Activated CD8-positive, alpha-beta memory T cell treated with anti-CD3 and anti-CD28 coated beads, Interleukin-2, amount 50 U/mL, for 4 hours (primary cell): ENCODE measurements at regions not wholly inside any gene's neighbourhood (a gene's known extent, or its start where the extent isn't known, plus 50 kb on each side); places are given as distances from the start of the nearest gene placed in this dataset.
"Not testable (repeated sequence)": the region's sequence is repeated elsewhere in the genome, so short reads cannot be mapped to it uniquely, and the experiment has no call there.

Experiments used
- DNase-seq: peaks from one replicate; pipeline ENCODE4 v3.0.0-alpha.2; 2020

- no peak for DNase-seq
Measured at GRCh38 chr10:35881320-35881719, 239.2 kb upstream of the FZD8 start.

- no peak for DNase-seq
Measured at GRCh38 chr10:35876248-35876647, 234.2 kb upstream of the FZD8 start.

DNA sequence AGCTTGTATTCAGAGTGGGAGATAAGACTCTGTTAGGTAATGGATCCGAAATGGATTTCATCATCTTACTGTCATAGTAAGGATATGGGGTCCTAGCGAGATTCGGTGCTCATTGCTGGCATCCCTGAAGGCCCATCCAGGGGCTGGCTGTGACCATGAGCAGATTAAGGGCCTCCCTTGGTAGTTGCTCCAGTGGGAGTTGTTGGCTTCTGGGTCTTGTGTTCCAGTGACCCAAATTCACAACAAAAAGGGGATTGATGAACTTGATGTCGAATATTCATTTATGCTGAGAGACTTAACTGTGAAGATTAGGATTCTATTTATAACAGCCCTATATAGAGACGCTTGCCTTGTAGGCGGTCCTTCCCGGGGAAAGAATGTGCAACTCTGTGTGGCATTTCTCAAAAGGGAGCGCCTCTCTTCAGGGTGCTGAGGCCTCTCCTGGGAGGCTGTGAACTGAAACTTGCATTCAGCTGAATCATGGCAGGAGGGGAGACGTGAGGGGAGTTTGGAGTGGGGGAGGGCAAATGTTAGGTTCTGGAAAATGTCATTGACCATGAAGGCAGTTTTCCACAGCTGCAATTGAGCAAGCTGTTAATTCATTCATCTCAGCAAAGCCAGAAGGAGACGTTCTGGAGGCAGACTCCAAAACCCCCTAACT, 233.1 kb upstream of the FZD8 start:
- DNase-seq: no peak

- no peak for DNase-seq
Measured at GRCh38 chr10:35874311-35875015, 232.4 kb upstream of the FZD8 start.

DNA sequence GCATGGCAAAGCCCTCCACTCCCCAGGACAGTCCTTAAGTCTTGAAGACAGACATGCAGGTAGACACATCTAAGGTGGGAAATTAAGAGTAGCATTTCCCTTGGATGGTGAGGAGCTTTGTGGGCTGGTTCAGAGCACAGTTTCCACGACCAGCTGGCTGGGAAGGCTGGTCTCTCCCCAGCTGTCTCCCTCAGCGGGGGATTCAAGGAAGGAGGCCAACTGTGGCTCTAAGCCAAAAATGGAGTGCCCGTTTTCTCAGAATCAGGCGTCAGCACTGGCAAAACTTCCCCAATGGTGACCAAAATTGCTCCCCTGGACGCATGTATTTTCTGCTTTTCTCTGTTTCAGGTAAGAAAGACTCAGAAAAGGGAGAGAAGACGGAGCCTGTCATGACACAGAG, 230.6 kb upstream of the FZD8 start:
- no peak for DNase-seq

- no peak for DNase-seq
Measured at GRCh38 chr10:35870665-35871310, 228.7 kb upstream of the FZD8 start.

DNA sequence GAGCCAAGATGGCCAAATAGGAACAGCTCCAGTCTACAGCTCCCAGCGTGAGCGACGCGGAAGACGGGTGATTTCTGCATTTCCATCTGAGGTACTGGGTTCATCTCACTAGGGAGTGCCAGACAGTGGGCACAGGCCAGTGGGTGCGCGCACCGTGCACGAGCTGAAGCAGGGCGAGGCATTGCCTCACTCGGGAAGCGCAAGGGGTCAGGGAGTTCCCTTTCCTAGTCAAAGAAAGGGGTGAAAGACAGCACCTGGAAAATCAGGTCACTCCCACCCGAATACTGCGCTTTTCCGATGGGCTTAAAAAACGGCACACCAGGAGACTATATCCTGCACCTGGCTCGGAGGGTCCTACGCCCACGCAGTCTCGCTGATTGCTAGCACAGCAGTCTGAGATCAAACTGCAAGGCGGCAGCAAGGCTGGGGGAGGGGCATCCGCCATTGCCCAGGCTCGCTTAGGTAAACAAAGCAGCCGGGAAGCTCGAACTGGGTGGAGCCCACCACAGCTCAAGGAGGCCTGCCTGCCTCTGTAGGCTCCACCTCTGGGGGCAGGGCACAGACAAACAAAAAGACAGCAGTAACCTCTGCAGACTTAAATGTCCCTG, 216.7 kb upstream of the FZD8 start:
- not testable (repeated sequence) for DNase-seq

- DNase-seq: no peak
Measured at GRCh38 chr10:35857860-35858259, 215.8 kb upstream of the FZD8 start.

DNA sequence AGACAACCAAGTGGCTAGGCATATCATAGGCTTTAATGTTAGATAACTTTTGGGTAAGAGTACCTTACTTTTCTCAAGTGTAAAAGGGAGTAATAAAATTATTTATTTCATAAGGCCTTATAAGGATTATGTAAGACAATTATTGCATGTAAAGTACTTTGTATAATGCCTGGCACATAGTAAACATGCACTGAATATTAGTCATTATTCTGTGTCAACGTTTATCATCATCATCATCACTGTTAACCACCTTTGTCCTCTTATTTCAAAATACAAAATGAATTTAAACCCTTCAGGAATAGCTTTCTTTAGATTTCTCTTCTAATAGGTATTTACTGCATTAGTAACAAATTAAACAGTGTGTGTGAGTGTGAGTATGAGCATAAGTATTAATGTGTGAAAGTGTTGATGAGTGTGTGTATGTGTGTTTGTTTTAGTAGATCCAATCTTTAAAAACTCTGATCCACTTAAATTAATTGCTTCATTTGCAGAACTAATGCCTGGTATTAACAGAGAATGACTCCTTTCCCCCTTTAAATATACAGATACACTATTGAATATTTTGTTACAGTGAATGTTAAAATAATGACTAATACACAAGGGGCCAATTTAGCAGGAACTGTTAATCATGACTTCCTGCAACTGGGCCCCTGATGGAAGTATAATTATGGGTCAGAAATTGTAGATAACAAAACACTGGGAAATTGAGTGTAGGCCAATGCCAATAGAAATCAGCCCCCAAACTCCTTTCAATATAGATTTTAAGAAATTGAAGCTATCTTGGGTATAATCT, 213.3 kb upstream of the FZD8 start:
- no peak for DNase-seq

- no peak for DNase-seq
Measured at GRCh38 chr10:35854661-35855060, 212.6 kb upstream of the FZD8 start.

DNA sequence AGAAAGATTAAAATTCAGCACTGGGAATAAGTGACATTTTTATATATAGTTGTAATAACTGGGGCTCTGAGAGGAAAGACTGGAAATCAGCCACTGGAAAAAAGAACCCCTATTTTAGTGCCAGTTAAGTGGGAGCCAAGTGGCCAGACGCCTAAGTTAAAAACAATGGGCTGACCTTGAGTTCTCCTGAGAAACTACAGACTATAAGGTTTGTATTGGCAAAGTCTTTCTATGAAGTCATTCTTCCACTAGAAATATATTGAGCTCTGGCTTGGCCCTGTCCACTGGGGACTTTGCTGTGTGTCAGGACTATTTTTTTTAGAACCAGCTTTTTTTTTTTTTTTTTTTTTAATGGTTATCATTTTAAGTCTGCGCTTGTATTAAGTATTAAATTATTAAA, 210.6 kb upstream of the FZD8 start:
- DNase-seq: no peak

DNA sequence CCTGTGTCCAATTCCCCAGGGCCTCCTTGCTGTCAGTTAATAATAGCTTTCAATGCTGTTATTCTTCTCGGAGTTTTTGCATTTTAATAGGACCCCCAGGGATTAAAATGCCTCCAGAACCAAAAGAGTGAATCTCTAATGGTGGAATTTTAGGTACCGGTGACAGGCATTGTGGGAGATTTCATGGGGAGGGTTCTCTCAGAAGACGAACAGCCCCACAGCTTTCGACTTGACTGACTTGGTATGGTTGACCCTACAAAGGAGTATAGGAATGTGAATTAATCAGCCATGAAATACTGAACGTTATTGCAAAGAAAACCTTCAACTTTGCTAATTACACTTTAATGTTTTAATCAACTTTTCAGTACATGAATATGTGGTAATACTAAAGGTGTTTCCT, 206.3 kb upstream of the FZD8 start:
- DNase-seq: no peak

DNA sequence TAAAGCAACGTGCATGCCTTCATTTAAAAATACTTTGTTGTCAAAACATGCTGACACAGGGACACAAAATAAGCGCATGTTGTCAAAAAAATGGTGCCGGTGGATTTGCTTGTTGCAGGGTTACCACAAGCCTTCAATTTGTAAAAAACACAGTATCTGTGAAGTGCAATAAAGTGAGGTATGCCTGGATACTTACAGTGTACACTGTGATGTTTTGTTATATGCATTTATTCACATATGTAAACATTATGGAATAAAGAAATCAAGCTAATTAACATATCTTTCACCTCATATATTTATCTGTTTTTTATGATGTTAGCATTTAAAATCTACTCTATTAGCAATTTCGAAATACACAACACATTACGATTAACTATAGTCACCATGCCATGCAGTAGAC, 202.6 kb upstream of the FZD8 start:
- DNase-seq: no peak

- no peak for DNase-seq
Measured at GRCh38 chr10:35843524-35844181, 201.6 kb upstream of the FZD8 start.

GRCh38 chr10:35838054-35838453, 196.0 kb upstream of the FZD8 start:
- DNase-seq: no peak

- no peak for DNase-seq
Measured at GRCh38 chr10:35835545-35835944, 193.4 kb upstream of the FZD8 start.

- DNase-seq: no peak
Measured at GRCh38 chr10:35834877-35835494, 192.9 kb upstream of the FZD8 start.

- no peak for DNase-seq
Measured at GRCh38 chr10:35827783-35828182, 185.7 kb upstream of the FZD8 start.

- no peak for DNase-seq
Measured at GRCh38 chr10:35824704-35825103, 182.6 kb upstream of the FZD8 start.

- DNase-seq: no peak
Measured at GRCh38 chr10:35822316-35822715, 180.2 kb upstream of the FZD8 start.

DNA sequence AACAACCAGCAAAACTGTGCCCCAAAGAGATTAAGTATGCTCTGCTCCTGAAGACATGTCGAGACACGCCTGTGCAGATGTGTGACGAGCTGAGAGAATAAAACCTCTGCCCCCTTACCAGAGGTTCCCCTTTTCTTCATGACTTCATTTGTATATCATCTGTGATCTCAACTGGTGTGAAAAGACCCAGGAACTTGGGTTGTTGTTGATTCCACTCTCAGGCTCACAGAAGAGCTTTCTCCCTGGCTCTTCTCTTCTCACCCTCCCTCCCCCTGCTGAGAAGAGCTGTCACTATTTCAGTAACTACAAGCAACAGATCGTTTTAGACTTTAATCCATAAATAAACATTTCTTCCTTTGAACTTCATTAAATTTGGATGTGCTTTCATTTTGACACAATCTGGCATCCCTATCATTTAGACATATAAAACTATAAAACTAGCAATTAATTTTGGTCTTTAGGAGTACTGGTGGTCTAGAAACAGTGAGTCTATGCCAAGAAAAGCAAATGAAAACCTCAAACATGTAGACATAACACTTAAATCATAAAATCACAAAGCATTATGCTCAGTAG, 179.3 kb upstream of the FZD8 start:
- no peak for DNase-seq

DNA sequence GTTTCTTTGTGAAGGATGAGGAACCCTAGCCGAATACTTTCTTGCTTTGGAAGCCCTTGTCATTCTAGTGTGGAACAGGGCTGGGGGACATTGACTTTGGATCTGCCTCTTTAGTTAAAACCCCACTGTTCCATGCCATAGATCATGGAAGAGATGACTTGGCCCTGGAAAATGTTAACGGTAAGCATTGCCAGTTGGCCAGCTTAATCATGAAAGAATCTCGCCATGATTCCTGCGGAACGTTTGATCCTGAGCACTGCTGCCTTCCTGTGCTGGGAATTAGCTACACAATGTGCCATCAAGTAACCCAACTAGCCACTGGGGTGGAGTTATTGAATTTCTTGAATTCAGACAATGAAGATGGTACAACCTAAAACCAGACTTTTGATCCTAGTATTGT, 177.6 kb upstream of the FZD8 start:
- no peak for DNase-seq
